ENCODE measurements at regions not wholly inside any gene's neighbourhood (a gene's known extent, or its start where the extent isn't known, plus 50 kb on each side); places are given as distances from the start of the nearest gene placed in this dataset.

GRCh38 chr21:35601211-35601610 lies 459.1 kb downstream of the SETD4 start:
- H3K27ac ChIP-seq (replicated peaks), result no peak overlapping the region
- DNase-seq (ENCODE audit: low read depth in 1 of 2, low spot score in 1 of 2), result no peak
- H3K4me3 ChIP-seq (replicated peaks; ENCODE audit: insufficient read depth, low read length), result no peak overlapping the region
- TF ChIP-seq GABPA (IDR thresholded peaks at IDR 0.05; ENCODE audit: low read depth) (no peak), POLR2AphosphoS5 (IDR thresholded peaks at IDR 0.05; ENCODE audit: low read depth) (no peak), CTCF (IDR thresholded peaks at IDR 0.05; ENCODE audit: insufficient read depth, low read length) (no peak), SPI1 (IDR thresholded peaks at IDR 0.05; ENCODE audit: borderline replicate concordance, low read depth) (no peak), REST (IDR thresholded peaks at IDR 0.05; ENCODE audit: insufficient replicate concordance, low read depth) (no peak)
- peaks cover under 1% of the 10 kb centered on the region for H3K27me3 ChIP-seq (ENCODE audit: insufficient read depth, poor library complexity, severe bottlenecking)

- TF ChIP-seq REST (IDR thresholded peaks at IDR 0.05; ENCODE audit: insufficient replicate concordance, low read depth) (no peak), GABPA (IDR thresholded peaks at IDR 0.05; ENCODE audit: low read depth) (no peak), CTCF (IDR thresholded peaks at IDR 0.05; ENCODE audit: insufficient read depth, low read length) (no peak), POLR2AphosphoS5 (IDR thresholded peaks at IDR 0.05; ENCODE audit: low read depth) (no peak), SPI1 (IDR thresholded peaks at IDR 0.05; ENCODE audit: borderline replicate concordance, low read depth) (no peak)
- Histone ChIP-seq H3K27me3 (ENCODE audit: insufficient read depth, poor library complexity, severe bottlenecking) (no peaks in the 10 kb centered on the region), H3K4me3 (replicated peaks; ENCODE audit: insufficient read depth, low read length) (no peak overlapping the region), H3K27ac (replicated peaks) (no peak overlapping the region)
- no peak for DNase-seq (ENCODE audit: low read depth in 1 of 2, low spot score in 1 of 2)
Observed at GRCh38 chr21:35599164-35599563, 461.2 kb downstream of the SETD4 start.

- no peaks in the 10 kb centered on the region for H3K27me3 ChIP-seq (ENCODE audit: insufficient read depth, poor library complexity, severe bottlenecking)
- no peak overlapping the region for H3K4me3 ChIP-seq (replicated peaks; ENCODE audit: insufficient read depth, low read length)
- TF ChIP-seq GABPA (IDR thresholded peaks at IDR 0.05; ENCODE audit: low read depth) (no peak), REST (IDR thresholded peaks at IDR 0.05; ENCODE audit: insufficient replicate concordance, low read depth) (no peak), POLR2AphosphoS5 (IDR thresholded peaks at IDR 0.05; ENCODE audit: low read depth) (no peak), SPI1 (IDR thresholded peaks at IDR 0.05; ENCODE audit: borderline replicate concordance, low read depth) (no peak), CTCF (IDR thresholded peaks at IDR 0.05; ENCODE audit: insufficient read depth, low read length) (no peak)
- H3K27ac ChIP-seq (replicated peaks), result no peak overlapping the region
- DNase-seq (ENCODE audit: low read depth in 1 of 2, low spot score in 1 of 2), result no peak
Observed at GRCh38 chr21:35597750-35598339, 462.5 kb downstream of the SETD4 start.

Measured in HL-60 (cell line).